OCI-LY3 (cell line): ENCODE measurements at regions not wholly inside any gene's neighbourhood (a gene's known extent, or its start where the extent isn't known, plus 50 kb on each side); places are given as distances from the start of the nearest gene placed in this dataset.

Experiments
- H2AFZ ChIP-seq: fragments of 200-600, 300-600 bp; shearing (Covaris generic); 2 replicates; pipeline ENCODE4 v1.6.0; 2014; ENCODE audit warnings: antibody characterized with exemption, low read depth, low read length
- H3K27ac ChIP-seq: fragments of 200-600, 300-600 bp; sonication (generic); 2 replicates; pipeline ENCODE4 v1.5.1; 2014; ENCODE audit warnings: mild to moderate bottlenecking, low read length, moderate library complexity, mixed read lengths
- H3K27me3 ChIP-seq: fragments of 200-600, 300-600 bp; sonication (generic); 2 replicates; pipeline ENCODE4 v1.6.1; 2014; ENCODE audit warnings: low read depth, low read length, mixed read lengths
- H3K36me3 ChIP-seq: fragments of 200-600, 300-600 bp; sonication (generic); replicated peaks from 2 replicates; pipeline ENCODE3; 2014; ENCODE audit warnings: low read depth, low read length, mixed read lengths
- H3K4me1 ChIP-seq: fragments of 300-600, 200-600 bp; sonication (generic); 2 replicates; pipeline ENCODE4 v1.6.1; 2014; ENCODE audit warnings: low read length, mixed read lengths
- H3K4me2 ChIP-seq: fragments of 200-600, 300-600 bp; sonication (generic); 2 replicates; pipeline ENCODE4 v1.6.1; 2014; ENCODE audit warnings: low read length, mixed read lengths
- H3K4me3 ChIP-seq: fragments of 300-600, 200-600 bp; sonication (generic); 2 replicates; pipeline ENCODE4 v1.5.1; 2014; ENCODE audit warnings: antibody characterized with exemption, mild to moderate bottlenecking, low read length, moderate library complexity
- H3K79me2 ChIP-seq: fragments of 300-600, 200-600 bp; shearing (Covaris generic); 2 replicates; pipeline ENCODE4 v1.6.1; 2014; ENCODE audit warnings: mild to moderate bottlenecking, low read length, mixed read lengths
- H3K9ac ChIP-seq: fragments of 300-600, 200-600 bp; shearing (Covaris generic); 2 replicates; pipeline ENCODE4 v1.6.0; 2014; ENCODE audit warnings: mild to moderate bottlenecking, low read length, moderate library complexity
- H3K9me3 ChIP-seq: fragments of 200-600, 300-600 bp; shearing (Covaris generic); 2 replicates; pipeline ENCODE4 v1.6.1; 2014; ENCODE audit warnings: low read length, mixed read lengths; ENCODE audit not compliant: insufficient read depth
- H4K20me1 ChIP-seq: fragments of 200-600, 300-600 bp; sonication (generic); 2 replicates; pipeline ENCODE4 v1.6.1; 2016; ENCODE audit warnings: low read length, mixed read lengths; ENCODE audit not compliant: insufficient read depth
- EZH2phosphoT487 ChIP-seq: fragments of 200-600 bp; shearing (Covaris generic); IDR thresholded peaks from 2 replicates; pipeline ENCODE4 v1.6.1; 2018; ENCODE audit warnings: antibody characterized with exemption, mixed run types, low read depth
- TF ChIP-seq, protein P1 (sequence below): fragments of 200-600, 300-600 bp; sonication (generic); IDR thresholded peaks from 2 replicates; pipeline ENCODE4 v1.5.1; 2014; ENCODE audit warnings: antibody characterized with exemption, low read length, low read depth

DNA sequence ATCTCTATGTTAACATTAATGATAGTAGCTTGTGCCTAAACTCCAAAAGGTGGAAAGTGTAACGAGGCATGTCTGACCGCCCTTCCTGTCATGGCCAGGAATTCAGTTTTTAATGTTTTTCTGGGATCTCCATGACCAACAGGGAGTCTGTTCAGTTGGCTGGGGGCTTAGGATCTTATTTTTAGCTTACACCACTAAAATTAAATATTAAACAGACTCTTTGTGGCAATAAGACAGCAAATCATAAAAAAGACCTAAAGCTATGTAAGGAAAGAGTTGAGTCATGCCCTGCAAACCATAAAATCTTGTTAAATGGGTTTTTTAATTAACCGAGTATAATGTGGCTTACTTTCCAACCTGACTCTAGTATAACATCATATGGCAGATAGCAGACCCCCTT, 247.8 kb downstream of the DIRAS2 start:
- H3K9ac ChIP-seq: no peak overlapping the region
- no peak overlapping the region for H3K4me2 ChIP-seq
- no peaks in the 10 kb centered on the region for H4K20me1 ChIP-seq
- no peaks in the 10 kb centered on the region for H3K4me1 ChIP-seq
- H3K9me3 ChIP-seq: no peaks in the 10 kb centered on the region
- H3K4me3 ChIP-seq: no peak overlapping the region
- H3K79me2 ChIP-seq: no peaks in the 10 kb centered on the region
- no peak overlapping the region for H2AFZ ChIP-seq
- no peaks in the 10 kb centered on the region for H3K36me3 ChIP-seq
- no peak for TF ChIP-seq EZH2phosphoT487
- TF ChIP-seq, protein P1, sequence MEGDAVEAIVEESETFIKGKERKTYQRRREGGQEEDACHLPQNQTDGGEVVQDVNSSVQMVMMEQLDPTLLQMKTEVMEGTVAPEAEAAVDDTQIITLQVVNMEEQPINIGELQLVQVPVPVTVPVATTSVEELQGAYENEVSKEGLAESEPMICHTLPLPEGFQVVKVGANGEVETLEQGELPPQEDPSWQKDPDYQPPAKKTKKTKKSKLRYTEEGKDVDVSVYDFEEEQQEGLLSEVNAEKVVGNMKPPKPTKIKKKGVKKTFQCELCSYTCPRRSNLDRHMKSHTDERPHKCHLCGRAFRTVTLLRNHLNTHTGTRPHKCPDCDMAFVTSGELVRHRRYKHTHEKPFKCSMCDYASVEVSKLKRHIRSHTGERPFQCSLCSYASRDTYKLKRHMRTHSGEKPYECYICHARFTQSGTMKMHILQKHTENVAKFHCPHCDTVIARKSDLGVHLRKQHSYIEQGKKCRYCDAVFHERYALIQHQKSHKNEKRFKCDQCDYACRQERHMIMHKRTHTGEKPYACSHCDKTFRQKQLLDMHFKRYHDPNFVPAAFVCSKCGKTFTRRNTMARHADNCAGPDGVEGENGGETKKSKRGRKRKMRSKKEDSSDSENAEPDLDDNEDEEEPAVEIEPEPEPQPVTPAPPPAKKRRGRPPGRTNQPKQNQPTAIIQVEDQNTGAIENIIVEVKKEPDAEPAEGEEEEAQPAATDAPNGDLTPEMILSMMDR: no peak
- no peak overlapping the region for H3K27ac ChIP-seq
- no peaks in the 10 kb centered on the region for H3K27me3 ChIP-seq

DNA sequence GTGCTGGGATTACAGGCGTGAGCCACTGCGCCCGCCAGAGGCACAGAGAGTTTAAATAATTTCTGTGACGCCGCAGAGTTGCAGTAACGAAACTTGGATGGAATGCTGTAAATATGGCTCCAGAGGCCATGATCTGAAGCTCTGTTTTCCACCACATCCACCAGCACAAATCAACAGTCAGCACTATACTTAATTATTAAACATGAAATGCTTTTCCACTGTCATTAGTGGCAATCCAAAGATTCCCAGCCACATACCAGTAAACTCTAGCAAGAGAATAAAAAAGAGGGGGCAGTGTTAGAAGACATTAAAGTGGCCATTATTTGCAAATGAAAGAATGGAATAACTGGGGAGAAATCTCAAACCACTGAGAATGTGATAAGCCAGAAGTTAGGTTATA, 242.5 kb downstream of the DIRAS2 start:
- H3K9ac ChIP-seq: no peak overlapping the region
- no peak overlapping the region for H3K4me2 ChIP-seq
- H3K4me1 ChIP-seq: no peaks in the 10 kb centered on the region
- H3K27ac ChIP-seq: no peak overlapping the region
- H3K36me3 ChIP-seq: no peaks in the 10 kb centered on the region
- TF ChIP-seq, protein P1: no peak
- TF ChIP-seq EZH2phosphoT487: no peak
- no peak overlapping the region for H3K4me3 ChIP-seq
- H3K79me2 ChIP-seq: no peaks in the 10 kb centered on the region
- H3K9me3 ChIP-seq: no peaks in the 10 kb centered on the region
- H2AFZ ChIP-seq: no peak overlapping the region
- no peaks in the 10 kb centered on the region for H4K20me1 ChIP-seq
- H3K27me3 ChIP-seq: no peaks in the 10 kb centered on the region

DNA sequence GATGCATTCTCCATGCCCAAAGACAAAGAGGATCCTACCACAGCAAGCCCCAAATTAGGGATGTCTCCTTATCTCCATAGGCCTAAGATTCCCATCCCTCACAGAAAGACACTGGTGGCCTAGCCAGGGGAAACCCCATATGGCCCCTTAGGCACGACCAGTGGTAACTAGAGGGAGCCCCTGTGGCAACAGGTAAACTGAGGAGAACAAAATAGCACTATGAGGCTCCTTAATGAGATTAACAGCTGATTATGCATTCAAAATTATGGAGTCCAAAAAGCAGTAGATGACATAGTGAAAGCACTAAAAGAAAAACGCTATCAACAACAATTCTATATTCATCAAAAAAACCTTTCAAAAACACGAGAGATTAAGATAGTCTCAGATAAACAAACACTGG, 234.0 kb downstream of the DIRAS2 start:
- no peaks in the 10 kb centered on the region for H3K27me3 ChIP-seq
- no peak for TF ChIP-seq EZH2phosphoT487
- TF ChIP-seq, protein P1: no peak
- no peaks in the 10 kb centered on the region for H3K4me1 ChIP-seq
- H3K9ac ChIP-seq: no peak overlapping the region
- no peaks in the 10 kb centered on the region for H3K36me3 ChIP-seq
- no peak overlapping the region for H2AFZ ChIP-seq
- H3K27ac ChIP-seq: no peak overlapping the region
- no peak overlapping the region for H3K4me3 ChIP-seq
- H3K79me2 ChIP-seq: no peaks in the 10 kb centered on the region
- no peaks in the 10 kb centered on the region for H4K20me1 ChIP-seq
- no peak overlapping the region for H3K4me2 ChIP-seq
- no peaks in the 10 kb centered on the region; the same call in 1 of the 2 replicates for H3K9me3 ChIP-seq

DNA sequence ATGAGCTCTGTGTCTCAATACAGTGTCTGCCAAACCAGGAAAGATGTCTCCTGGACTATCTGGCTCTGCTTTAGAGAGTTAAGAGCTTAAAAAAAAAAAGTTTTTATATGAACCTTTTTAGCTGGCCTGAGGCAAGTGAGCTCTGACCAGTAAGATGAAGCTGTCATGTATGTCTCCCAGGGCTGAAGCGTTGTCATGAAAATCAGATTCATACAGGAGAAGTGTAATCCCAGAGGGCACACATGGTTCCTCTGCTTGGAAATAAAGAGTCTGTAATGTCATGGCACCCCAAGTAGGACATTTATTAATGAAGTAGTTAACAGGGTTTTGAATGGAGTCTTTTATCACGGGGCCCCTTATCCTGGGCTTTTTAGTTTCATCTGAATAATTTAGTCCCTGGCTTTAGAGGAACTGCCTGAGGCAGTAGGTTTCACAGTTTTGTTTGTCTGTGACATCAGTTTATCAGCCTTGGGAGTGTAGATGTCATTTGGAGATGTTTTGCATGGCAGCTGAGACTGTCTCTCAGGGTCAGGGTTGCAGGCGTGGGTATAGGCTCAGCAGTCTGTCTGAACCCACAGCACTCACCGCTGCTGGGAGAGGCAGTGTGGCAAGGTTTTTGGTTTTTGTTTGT, 223.3 kb downstream of the DIRAS2 start:
- H3K79me2 ChIP-seq: no peaks in the 10 kb centered on the region
- no peak overlapping the region for H3K4me3 ChIP-seq
- no peaks in the 10 kb centered on the region for H3K27me3 ChIP-seq
- no peak overlapping the region for H3K27ac ChIP-seq
- H3K9me3 ChIP-seq: no peaks in the 10 kb centered on the region
- no peak overlapping the region for H3K4me2 ChIP-seq
- H3K9ac ChIP-seq: no peak overlapping the region
- no peaks in the 10 kb centered on the region for H3K4me1 ChIP-seq
- no peaks in the 10 kb centered on the region for H3K36me3 ChIP-seq
- no peak overlapping the region for H2AFZ ChIP-seq
- TF ChIP-seq EZH2phosphoT487: no peak
- TF ChIP-seq, protein P1: no peak
- H4K20me1 ChIP-seq: no peaks in the 10 kb centered on the region
